AG04449 (cell line): ENCODE measurements at regions not wholly inside any gene's neighbourhood (a gene's known extent, or its start where the extent isn't known, plus 50 kb on each side); places are given as distances from the start of the nearest gene placed in this dataset.

Experiments
- CTCF ChIA-PET: fragments of 350-600 bp; formaldehyde crosslinking; extraction: SDS; loops from one replicate; lab custom pipeline; 2021; ENCODE audit warnings: antibody characterized with exemption; lab: Yijun Ruan, JAX
- POLR2A ChIA-PET: fragments of 400-600, 350-600 bp; formaldehyde crosslinking; extraction: SDS; loops from one replicate; lab custom pipeline; 2020; ENCODE audit warnings: antibody characterized with exemption, inconsistent platforms; lab: Yijun Ruan, JAX
- DNase-seq: peaks from one replicate; pipeline ENCODE4 v3.0.0-alpha.2; 2010; ENCODE audit warnings: low read depth, low spot score
- H3K4me3 ChIP-seq: 2 replicates; pipeline ENCODE4 v1.5.1; 2011; ENCODE audit warnings: low read depth, mild to moderate bottlenecking, control low read depth, low read length
- CTCF ChIP-seq: IDR thresholded peaks from one replicate; pipeline ENCODE4 v1.5.1; 2011; ENCODE audit warnings: mild to moderate bottlenecking, moderate library complexity, low read length, control low read depth, inconsistent platforms; ENCODE audit not compliant: insufficient read depth; ENCODE audit errors: missing control alignments

- no peak for TF ChIP-seq CTCF
- ChIA-PET CTCF (interaction anchor here (1.3 to 5.1 kb wide), 4 partner anchors 11 to 304 kb away, joined by 3 to 25 read pairs (median 13); no protein-coding TSS in a partner anchor), POLR2A (no interaction called here)
- no peak for DNase-seq
- H3K4me3 ChIP-seq, result no peak overlapping the region
Measured at GRCh38 chr2:56021579-56021978, 98.0 kb upstream of the EFEMP1 start.

GRCh38 chr2:56025469-56026193 lies 102.0 kb upstream of the EFEMP1 start:
- DNase-seq, result no peak
- CTCF ChIA-PET, result no interaction called here
- POLR2A ChIA-PET, result no interaction called here
- H3K4me3 ChIP-seq, result no peak overlapping the region
- TF ChIP-seq CTCF, result no peak

- no peak for DNase-seq
- H3K4me3 ChIP-seq, result no peak overlapping the region
- POLR2A ChIA-PET, result no interaction called here
- CTCF ChIA-PET, result no interaction called here
- no peak for TF ChIP-seq CTCF
Measured at GRCh38 chr2:56026828-56027227, 103.2 kb upstream of the EFEMP1 start.

- POLR2A ChIA-PET, result no interaction called here
- H3K4me3 ChIP-seq, result no peak overlapping the region
- no peak for TF ChIP-seq CTCF
- CTCF ChIA-PET, result interaction anchor here (1.0 to 2.1 kb wide), 2 partner anchors 69 to 312 kb away, joined by 3 to 5 read pairs; no protein-coding TSS in a partner anchor
- DNase-seq, result no peak
Measured at GRCh38 chr2:56030062-56030461, 106.5 kb upstream of the EFEMP1 start.

- no peak for DNase-seq
- no peak for TF ChIP-seq CTCF
- POLR2A ChIA-PET, result no interaction called here
- CTCF ChIA-PET, result interaction anchor here (1.0 to 2.1 kb wide), 2 partner anchors 70 to 313 kb away, joined by 3 to 5 read pairs; no protein-coding TSS in a partner anchor
- H3K4me3 ChIP-seq, result no peak overlapping the region
Measured at GRCh38 chr2:56030901-56031300, 107.3 kb upstream of the EFEMP1 start.

- TF ChIP-seq CTCF, result no peak
- ChIA-PET POLR2A (no interaction called here), CTCF (interaction anchor here (1.2 kb wide), 1 partner anchor 316 kb away, joined by 5 read pairs; no protein-coding TSS in a partner anchor)
- DNase-seq, result no peak
- no peak overlapping the region for H3K4me3 ChIP-seq
Measured at GRCh38 chr2:56034258-56034657, 110.7 kb upstream of the EFEMP1 start.
